ENCODE measurements at regions not wholly inside any gene's neighbourhood (a gene's known extent, or its start where the extent isn't known, plus 50 kb on each side); places are given as distances from the start of the nearest gene placed in this dataset.

GRCh38 chr7:9242636-9243035, 809.2 kb downstream of the NXPH1 start:
- H3K27ac ChIP-seq (ENCODE audit: low read depth in 1 of 2, low read length in 2 of 2): no peak overlapping the region
- Mint-ChIP-seq H3K27ac (no peak overlapping the region), H3K27me3 (ENCODE audit: low read depth in 3 of 3) (peaks cover 0 to 2% (median 0%) of the 10 kb centered on the region in 3 donors), H3K4me1 (no peaks in the 10 kb centered on the region), H3K4me3 (no peak overlapping the region), H3K9me3 (peaks cover 3 to 12% (median 9%) of the 10 kb centered on the region in 7 donors), H3K36me3 (no peaks in the 10 kb centered on the region)
- H3K9me3 ChIP-seq (replicated peaks in 1 of 2; ENCODE audit: control insufficient read depth in 1 of 2, insufficient read depth in 1 of 2, low read length in 2 of 2): peaks cover 18 to 20% of the 10 kb centered on the region in 2 donors
- WGBS (ENCODE audit: insufficient coverage): 92% methylated on average over 2 of the region's 3 CpGs
- H3K9ac ChIP-seq (ENCODE audit: insufficient read depth, low read length, poor library complexity, severe bottlenecking): no peak overlapping the region
- H4K20me1 ChIP-seq (ENCODE audit: insufficient read depth, low read length): no peaks in the 10 kb centered on the region
- no peaks in the 10 kb centered on the region for H3K27me3 ChIP-seq (ENCODE audit: control insufficient read depth in 2 of 2, insufficient read depth in 2 of 2, low read length in 2 of 2)
- no peak overlapping the region for H2AFZ ChIP-seq (ENCODE audit: insufficient read depth, low read depth, low read length, poor library complexity, severe bottlenecking)
- DNase-seq: no peak
- intact Hi-C loops (cut with micrococcal nuclease): no loop called here
- no peak for TF ChIP-seq CTCF (IDR thresholded peaks at IDR 0.05)
- H3K4me2 ChIP-seq (replicated peaks; ENCODE audit: extremely low read depth, low read length, poor library complexity, severe bottlenecking): no peak overlapping the region
- H3K36me3 ChIP-seq (replicated peaks in 1 of 2; ENCODE audit: control insufficient read depth in 1 of 2, insufficient read depth in 2 of 2, low read length in 2 of 2): no peaks in the 10 kb centered on the region
- no peaks in the 10 kb centered on the region for H3K4me1 ChIP-seq (ENCODE audit: control insufficient read depth in 1 of 2, insufficient read depth in 2 of 2, low read length in 2 of 2)
- no peaks in the 10 kb centered on the region for H3K79me2 ChIP-seq (ENCODE audit: insufficient read depth, low read length)
- H3K4me3 ChIP-seq (replicated peaks in 1 of 3; ENCODE audit: low read depth in 2 of 3, low read length in 3 of 3): no peak overlapping the region

GRCh38 chr7:9250876-9251275, 817.5 kb downstream of the NXPH1 start:
- peaks cover 19 to 27% of the 10 kb centered on the region in 2 donors for H3K9me3 ChIP-seq (replicated peaks in 1 of 2; ENCODE audit: control insufficient read depth in 1 of 2, insufficient read depth in 1 of 2, low read length in 2 of 2)
- Mint-ChIP-seq H3K4me3 (no peak overlapping the region), H3K4me1 (no peaks in the 10 kb centered on the region), H3K9me3 (peaks cover 9 to 23% (median 15%) of the 10 kb centered on the region in 7 donors), H3K27me3 (ENCODE audit: low read depth in 3 of 3) (no peaks in the 10 kb centered on the region), H3K36me3 (no peaks in the 10 kb centered on the region), H3K27ac (no peak overlapping the region)
- no peak overlapping the region for H3K4me2 ChIP-seq (replicated peaks; ENCODE audit: extremely low read depth, low read length, poor library complexity, severe bottlenecking)
- no peak for DNase-seq
- no peaks in the 10 kb centered on the region for H3K36me3 ChIP-seq (replicated peaks in 1 of 2; ENCODE audit: control insufficient read depth in 1 of 2, insufficient read depth in 2 of 2, low read length in 2 of 2)
- no peaks in the 10 kb centered on the region for H4K20me1 ChIP-seq (ENCODE audit: insufficient read depth, low read length)
- H3K4me3 ChIP-seq (replicated peaks in 1 of 3; ENCODE audit: low read depth in 2 of 3, low read length in 3 of 3): no peak overlapping the region
- H2AFZ ChIP-seq (ENCODE audit: insufficient read depth, low read depth, low read length, poor library complexity, severe bottlenecking): no peak overlapping the region
- no peak overlapping the region for H3K9ac ChIP-seq (ENCODE audit: insufficient read depth, low read length, poor library complexity, severe bottlenecking)
- intact Hi-C loops (cut with micrococcal nuclease): no loop called here
- H3K79me2 ChIP-seq (ENCODE audit: insufficient read depth, low read length): no peaks in the 10 kb centered on the region
- H3K4me1 ChIP-seq (ENCODE audit: control insufficient read depth in 1 of 2, insufficient read depth in 2 of 2, low read length in 2 of 2): no peaks in the 10 kb centered on the region
- TF ChIP-seq CTCF (IDR thresholded peaks at IDR 0.05): no peak
- H3K27ac ChIP-seq (ENCODE audit: low read depth in 1 of 2, low read length in 2 of 2): no peak overlapping the region
- 85% methylated on average over 4 of the region's 4 CpGs for WGBS (ENCODE audit: insufficient coverage)
- H3K27me3 ChIP-seq (ENCODE audit: control insufficient read depth in 2 of 2, insufficient read depth in 2 of 2, low read length in 2 of 2): no peaks in the 10 kb centered on the region
